GM23338 (cell line): ENCODE measurements at regions not wholly inside any gene's neighbourhood (a gene's known extent, or its start where the extent isn't known, plus 50 kb on each side); places are given as distances from the start of the nearest gene placed in this dataset.
A peak's percentile ranks its signal among the peaks of the same experiment; 100 is the strongest.

Experiments used
- ATAC-seq: fragments of 200-7000 bp; cut with Tn5 transposase; 3 replicates; pipeline ENCODE4 v1.9.1; 2020
- DNase-seq: peaks from one replicate; pipeline ENCODE4 v3.0.0-alpha.2; 2015; ENCODE audit warnings: low spot score
- H2AFZ ChIP-seq: fragments of 200-600 bp; sonication (generic); 2 replicates; pipeline ENCODE4 v1.8.0; 2016; ENCODE audit warnings: antibody characterized with exemption, mild to moderate bottlenecking, moderate library complexity
- H3F3A ChIP-seq: fragments of 200-600 bp; sonication (generic); replicated peaks from 2 replicates; pipeline ENCODE4 v1.8.0; 2017; ENCODE audit warnings: antibody characterized with exemption, mixed run types, low read depth
- H3K27ac ChIP-seq: fragments of 200-600 bp; sonication (generic); 2 replicates; pipeline ENCODE4 v1.6.1; 2016; ENCODE audit warnings: low read depth
- H3K27me3 ChIP-seq: fragments of 200-600 bp; sonication (generic); 2 replicates; pipeline ENCODE4 v1.8.0; 2016; ENCODE audit warnings: mild to moderate bottlenecking, mixed run types, moderate library complexity; ENCODE audit not compliant: insufficient read depth
- H3K36me3 ChIP-seq: fragments of 200-600 bp; sonication (generic); 2 replicates; pipeline ENCODE4 v1.8.0; 2016; ENCODE audit warnings: mild to moderate bottlenecking; ENCODE audit not compliant: insufficient read depth
- H3K4me1 ChIP-seq: fragments of 200-600 bp; sonication (generic); 2 replicates; pipeline ENCODE4 v1.8.0; 2016; ENCODE audit warnings: mild to moderate bottlenecking, moderate library complexity; ENCODE audit not compliant: insufficient read depth
- H3K4me2 ChIP-seq: fragments of 200-600 bp; sonication (generic); 2 replicates; pipeline ENCODE4 v1.7.1; 2017; ENCODE audit warnings: mixed run types
- H3K4me3 ChIP-seq: fragments of 200-600 bp; sonication (generic); 2 replicates; pipeline ENCODE4 v1.6.1; 2016; ENCODE audit warnings: mixed run types
- H3K79me2 ChIP-seq: fragments of 200-600 bp; sonication (generic); replicated peaks from 2 replicates; pipeline ENCODE4 v1.8.0; 2017; ENCODE audit warnings: mild to moderate bottlenecking; ENCODE audit not compliant: insufficient read depth
- H3K9me2 ChIP-seq: fragments of 200-600 bp; sonication (generic); 2 replicates; pipeline ENCODE4 v1.8.0; 2017; ENCODE audit not compliant: insufficient read depth
- H4K20me1 ChIP-seq: fragments of 200-600 bp; sonication (generic); replicated peaks from 2 replicates; pipeline ENCODE4 v1.8.0; 2017; ENCODE audit warnings: mild to moderate bottlenecking; ENCODE audit not compliant: insufficient read depth
- H3K27ac Mint-ChIP-seq: 2 replicates; pipeline ENCODE4 v1.8.0; 2020; ENCODE audit warnings: inconsistent platforms, mild to moderate bottlenecking, moderate library complexity, mixed read lengths
- H3K27me3 Mint-ChIP-seq: 3 replicates; pipeline ENCODE4 v1.8.0; 2022; ENCODE audit warnings: low read depth, mild to moderate bottlenecking, moderate library complexity, mixed read lengths, inconsistent platforms; ENCODE audit not compliant: insufficient read depth, poor library complexity
- H3K36me3 Mint-ChIP-seq: 3 replicates; pipeline ENCODE4 v1.8.0; 2021; ENCODE audit warnings: low read depth, mild to moderate bottlenecking, inconsistent platforms, moderate library complexity, mixed read lengths
- H3K4me1 Mint-ChIP-seq: 3 replicates; pipeline ENCODE4 v1.8.0; 2020; ENCODE audit warnings: mild to moderate bottlenecking, inconsistent platforms, mixed read lengths
- H3K4me3 Mint-ChIP-seq: 3 replicates; pipeline ENCODE4 v1.8.0; 2021; ENCODE audit warnings: moderate library complexity, mild to moderate bottlenecking, inconsistent platforms, mixed read lengths
- H3K9me3 Mint-ChIP-seq: 3 replicates; pipeline ENCODE4 v1.8.0; 2020; ENCODE audit warnings: moderate library complexity, mild to moderate bottlenecking, inconsistent platforms, mixed read lengths
- CREB1 ChIP-seq: fragments of 250-450 bp; sonication (Bioruptor Pico); IDR thresholded peaks from 2 replicates; pipeline ENCODE4 v1.5.0; 2020; ENCODE audit warnings: low read depth, mild to moderate bottlenecking, moderate library complexity
- CTCF ChIP-seq, 2 experiments: fragments of 200-600 bp in 1 of 2; sonication (generic) in 1 of 2; conservative IDR thresholded peaks; 2 replicates each; pipeline versions ENCODE4 v1.5.1 to v1.6.1; 2016 to 2017; ENCODE audit warnings: antibody characterized with exemption in 2 of 2, low read depth in 2 of 2, mild to moderate bottlenecking in 2 of 2, moderate library complexity in 1 of 2
- ETS1 ChIP-seq: IDR thresholded peaks from 2 replicates; pipeline ENCODE4 v1.6.1; 2016; ENCODE audit warnings: antibody characterized with exemption
- EZH2 ChIP-seq: fragments of 200-600 bp; sonication (generic); IDR thresholded peaks from one replicate; pipeline ENCODE4 v1.8.0; 2017; ENCODE audit warnings: antibody characterized with exemption, mild to moderate bottlenecking, low read depth; ENCODE audit not compliant: unreplicated experiment
- EZH2phosphoT487 ChIP-seq: fragments of 200-600 bp; sonication (generic); IDR thresholded peaks from one replicate; pipeline ENCODE4 v1.8.1; 2018; ENCODE audit warnings: antibody characterized with exemption; ENCODE audit not compliant: unreplicated experiment
- JUNB ChIP-seq: IDR thresholded peaks from one replicate; pipeline ENCODE4 v1.6.1; 2016; ENCODE audit warnings: antibody characterized with exemption; ENCODE audit not compliant: unreplicated experiment
- NANOG ChIP-seq: IDR thresholded peaks from 2 replicates; pipeline ENCODE4 v1.6.1; 2016; ENCODE audit warnings: antibody characterized with exemption, borderline replicate concordance
- POLR2AphosphoS5 ChIP-seq: IDR thresholded peaks from 2 replicates; pipeline ENCODE4 v1.6.1; 2016; ENCODE audit warnings: antibody characterized with exemption, low read depth
- REST ChIP-seq: IDR thresholded peaks from one replicate; pipeline ENCODE4 v1.6.1; 2018; ENCODE audit warnings: antibody characterized with exemption; ENCODE audit not compliant: unreplicated experiment
- STAT1 ChIP-seq: IDR thresholded peaks from one replicate; pipeline ENCODE4 v1.6.1; 2016; ENCODE audit warnings: antibody characterized with exemption; ENCODE audit not compliant: unreplicated experiment
- ZNF114 ChIP-seq: fragments of 250-450 bp; sonication (Bioruptor Pico); IDR thresholded peaks from 2 replicates; pipeline ENCODE4 v1.5.0; 2020; ENCODE audit warnings: mild to moderate bottlenecking, moderate library complexity
- ZNF331 ChIP-seq: fragments of 250-450 bp; sonication (Bioruptor Pico); IDR thresholded peaks from 2 replicates; pipeline ENCODE4 v1.5.0; 2020; ENCODE audit warnings: low read depth, mild to moderate bottlenecking, moderate library complexity

- Mint-ChIP-seq H3K4me3 (no peak overlapping the region), H3K36me3 (no peaks in the 10 kb centered on the region), H3K27me3 (peaks cover 8% of the 10 kb centered on the region), H3K9me3 (no peaks in the 10 kb centered on the region), H3K27ac (no peak overlapping the region), H3K4me1 (peaks cover 6% of the 10 kb centered on the region; the same call in 1 of the 3 replicates)
- no peaks in the 10 kb centered on the region for H4K20me1 ChIP-seq
- no peaks in the 10 kb centered on the region for H3F3A ChIP-seq
- no peak for TF ChIP-seq ZNF331 (CRISPR knock-in tag)
- H2AFZ ChIP-seq: 0 out of 2 replicates have a peak overlapping the region, but pooled peaks have one; percentile 4
- no peaks in the 10 kb centered on the region for H3K36me3 ChIP-seq
- H3K9me2 ChIP-seq: no peaks in the 10 kb centered on the region
- no peak for ATAC-seq
- no peak overlapping the region for H3K27ac ChIP-seq
- H3K4me2 ChIP-seq: no peak overlapping the region
- H3K79me2 ChIP-seq: no peaks in the 10 kb centered on the region
- H3K4me3 ChIP-seq: no peak overlapping the region
- no peaks in the 10 kb centered on the region for H3K4me1 ChIP-seq
- DNase-seq: no peak
- H3K27me3 ChIP-seq: no peaks in the 10 kb centered on the region
Observed at GRCh38 chr2:136394136-136395060, 276.4 kb upstream of the CXCR4 start.

DNA sequence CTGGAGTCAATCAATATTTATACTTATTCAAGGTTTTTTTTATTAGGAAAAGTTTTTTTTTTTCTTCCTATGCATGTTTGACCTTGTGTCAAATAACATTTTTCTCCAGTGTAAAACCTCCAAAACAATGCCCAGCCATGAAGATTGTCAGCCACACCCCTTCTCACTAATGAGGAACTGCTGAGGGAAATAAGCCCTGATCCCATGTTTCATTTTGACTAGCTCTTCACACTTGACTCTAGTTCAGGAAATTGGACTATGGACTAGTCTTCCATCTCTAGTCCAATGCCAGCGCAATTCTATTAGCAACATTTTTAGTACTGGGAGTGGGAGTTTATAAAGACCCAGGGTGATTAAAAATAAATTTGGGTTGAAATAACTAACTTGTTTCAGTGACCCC lies 275.6 kb upstream of the CXCR4 start:
- Mint-ChIP-seq H3K4me3 (no peak overlapping the region), H3K4me1 (peaks cover 7% of the 10 kb centered on the region; the same call in 2 of the 3 replicates)

DNA sequence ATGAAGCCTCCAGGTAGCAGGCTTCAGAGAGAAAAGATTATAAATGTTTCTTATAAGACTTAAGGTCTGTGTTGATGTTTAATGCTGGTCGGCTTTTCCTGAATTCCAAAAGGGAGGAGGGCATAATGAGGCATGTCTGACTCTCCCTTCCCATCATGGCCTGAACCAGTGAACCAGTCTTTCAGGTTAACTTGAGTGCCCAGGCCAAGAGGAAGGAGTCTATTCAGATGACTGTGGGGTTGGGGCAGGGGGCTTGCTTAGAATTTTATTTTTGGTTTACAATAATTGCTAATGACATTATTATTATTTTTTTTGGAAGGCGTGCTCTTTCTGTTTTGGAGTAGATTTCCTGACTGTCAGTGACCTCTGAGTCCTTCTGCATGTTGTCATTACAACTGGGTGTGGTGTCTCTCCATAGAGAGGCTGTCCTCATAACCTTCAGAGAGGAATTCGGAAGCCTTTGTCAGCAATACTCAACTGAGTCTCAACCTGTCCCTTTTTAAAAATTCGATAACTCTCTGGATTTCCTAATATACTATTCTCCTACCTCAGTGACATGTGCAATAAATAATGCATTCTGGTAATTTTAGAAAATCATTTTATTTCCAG lies 275.1 kb upstream of the CXCR4 start:
- Histone ChIP-seq H3F3A (no peaks in the 10 kb centered on the region), H3K27ac (no peak overlapping the region), H3K4me3 (no peak overlapping the region), H3K79me2 (no peaks in the 10 kb centered on the region), H3K4me2 (no peak overlapping the region), H3K27me3 (no peaks in the 10 kb centered on the region), H2AFZ (no peak overlapping the region), H3K9me2 (no peaks in the 10 kb centered on the region), H3K4me1 (no peaks in the 10 kb centered on the region), H4K20me1 (no peaks in the 10 kb centered on the region), H3K36me3 (no peaks in the 10 kb centered on the region)
- no peak for ATAC-seq
- peaks cover 12% of the 10 kb centered on the region; the same call in 2 of the 3 replicates for H3K4me1 Mint-ChIP-seq
- H3K27me3 Mint-ChIP-seq: peaks cover 8% of the 10 kb centered on the region
- H3K27ac Mint-ChIP-seq: no peak overlapping the region
- no peaks in the 10 kb centered on the region for H3K36me3 Mint-ChIP-seq
- H3K4me3 Mint-ChIP-seq: no peak overlapping the region
- DNase-seq: no peak
- no peaks in the 10 kb centered on the region for H3K9me3 Mint-ChIP-seq
- TF ChIP-seq POLR2AphosphoS5 (no peak), NANOG (no peak), EZH2phosphoT487 (no peak), ETS1 (no peak), ZNF331 (CRISPR knock-in tag) (no peak), CREB1 (CRISPR knock-in tag) (no peak), EZH2 (no peak), STAT1 (no peak), REST (no peak), ZNF114 (CRISPR knock-in tag) (no peak), CTCF (conservative IDR thresholded peaks at IDR 0.05; ENCODE audit: low read depth in 2 of 2) (no peak), JUNB (no peak)

More for the DNA sequence above, 275.6 kb upstream of the CXCR4 start:
- no peaks in the 10 kb centered on the region for H3K9me2 ChIP-seq
- DNase-seq (no peak), ATAC-seq (no peak)
- H3K27me3 ChIP-seq: no peaks in the 10 kb centered on the region
- no peaks in the 10 kb centered on the region for H3K79me2 ChIP-seq
- no peak for TF ChIP-seq ZNF331 (CRISPR knock-in tag)
- no peaks in the 10 kb centered on the region for H3K36me3 ChIP-seq
- Mint-ChIP-seq H3K36me3 (no peaks in the 10 kb centered on the region), H3K27ac (no peak overlapping the region), H3K9me3 (no peaks in the 10 kb centered on the region), H3K27me3 (peaks cover 8% of the 10 kb centered on the region)
- no peaks in the 10 kb centered on the region for H3F3A ChIP-seq
- no peak overlapping the region for H3K27ac ChIP-seq
- H3K4me3 ChIP-seq: no peak overlapping the region
- no peaks in the 10 kb centered on the region for H4K20me1 ChIP-seq
- H3K4me2 ChIP-seq: no peak overlapping the region
- H2AFZ ChIP-seq: no peak overlapping the region
- H3K4me1 ChIP-seq: no peaks in the 10 kb centered on the region
